Esophagus squamous epithelium (tissue), 5 donors: ENCODE measurements at regions not wholly inside any gene's neighbourhood (a gene's known extent, or its start where the extent isn't known, plus 50 kb on each side); places are given as distances from the start of the nearest gene placed in this dataset.

Source experiments
- DNase-seq: peaks from one replicate; lab custom pipeline; 2025; lab: John Stamatoyannopoulos, UW
- H3K27ac ChIP-seq, 4 donors: fragments of 200-600 bp; sonication (generic); one replicate each; pipeline ENCODE4 v1.5.1; 2016 to 2019; ENCODE audit warnings: mild to moderate bottlenecking in 1 of 4
- H3K27me3 ChIP-seq, 4 donors: fragments of 200-600 bp; sonication (generic); 1 replicate in 3 of 4; 2 replicates in 1 of 4; pipeline versions ENCODE4 v1.5.1 to v1.6.0; 2017 to 2021; ENCODE audit warnings: antibody characterized with exemption in 1 of 4
- H3K36me3 ChIP-seq, 3 donors: fragments of 200-600 bp; sonication (generic); one replicate each; pipeline ENCODE4 v1.5.1; 2016 to 2019
- H3K4me1 ChIP-seq, 3 donors: fragments of 200-600 bp; sonication (generic); one replicate each; pipeline ENCODE4 v1.5.1; 2017 to 2019
- H3K4me3 ChIP-seq, 4 donors: fragments of 200-600 bp; sonication (generic); 1 replicate in 3 of 4; 2 replicates in 1 of 4; pipeline ENCODE4 v1.5.1; 2016 to 2019; ENCODE audit warnings: mild to moderate bottlenecking in 2 of 4, moderate library complexity in 1 of 4
- H3K9me3 ChIP-seq, 3 donors: fragments of 200-600 bp; sonication (generic); one replicate each; pipeline ENCODE4 v1.5.1; 2016 to 2019
- CTCF ChIP-seq, 6 experiments: fragments of 450-650 bp in 4 of 6; fragments of 200-600 bp in 2 of 6; sonication (generic) in 2 of 6; IDR thresholded peaks; one replicate each; pipeline ENCODE4 v1.5.1; 2016 to 2019; ENCODE audit warnings: antibody characterized with exemption in 6 of 6, mild to moderate bottlenecking in 4 of 6, moderate library complexity in 4 of 6
- POLR2A ChIP-seq, 4 donors: fragments of 450-650 bp; IDR thresholded peaks; one replicate each; pipeline ENCODE4 v1.6.1; 2017; ENCODE audit warnings: antibody characterized with exemption in 4 of 4, mild to moderate bottlenecking in 4 of 4, moderate library complexity in 3 of 4
- WGBS, 2 donors: methylation state at CpG; one replicate each; pipeline ENCODE4 v1.1.5; 2018; 5-methylcytosine and 5-hydroxymethylcytosine counted together
- intact Hi-C: fragments of 100-400 bp; cut with DNase I; formaldehyde crosslinking; loops from one replicate; pipeline ENCODE4 v1.15.0; 2022
- donor health status: DM: yes; HTN: yes; CAD: no.

GRCh38 chr4:25981749-25982148 is 67.7 kb downstream of the SMIM20 start:
- DNase-seq = no peak
- no peaks in the 10 kb centered on the region for H3K9me3 ChIP-seq

GRCh38 chr4:25982962-25983361 is 68.9 kb downstream of the SMIM20 start:
- no peak overlapping the region for H3K4me3 ChIP-seq
- DNase-seq = no peak
- H3K27ac ChIP-seq = no peak overlapping the region
- TF ChIP-seq CTCF (IDR thresholded peaks at IDR 0.05) (no peak), POLR2A (IDR thresholded peaks at IDR 0.05) (no peak)
- H3K36me3 ChIP-seq = no peaks in the 10 kb centered on the region
- intact Hi-C loops = no loop called here
- H3K4me1 ChIP-seq = peaks cover 0 to 3% (median 2%) of the 10 kb centered on the region in 3 donors
- H3K27me3 ChIP-seq = peaks cover 0 to 10% (median 0%) of the 10 kb centered on the region in 4 donors
- no peaks in the 10 kb centered on the region for H3K9me3 ChIP-seq
- 84 to 91% methylated on average over 7 of the region's 7 CpGs for WGBS, 2 donors

More at GRCh38 chr4:25981749-25982148, 67.7 kb downstream of the SMIM20 start:
- TF ChIP-seq CTCF (IDR thresholded peaks at IDR 0.05) = no peak
- Histone ChIP-seq H3K4me1 (no peaks in the 10 kb centered on the region), H3K36me3 (no peaks in the 10 kb centered on the region), H3K4me3 (no peak overlapping the region), H3K27me3 (peaks cover 0 to 5% (median 0%) of the 10 kb centered on the region in 4 donors), H3K27ac (no peak overlapping the region)
- intact Hi-C loops = no loop called here
- WGBS, 2 donors = 69 to 86% methylated on average over 2 to 3 of the region's 3 CpGs

- DNase-seq = no peak
- no peaks in the 10 kb centered on the region for H3K9me3 ChIP-seq
- no peak overlapping the region for H3K4me3 ChIP-seq
- H3K36me3 ChIP-seq = no peaks in the 10 kb centered on the region
- H3K27me3 ChIP-seq = peaks cover 0 to 10% (median 0%) of the 10 kb centered on the region in 4 donors
- no peak for TF ChIP-seq POLR2A (IDR thresholded peaks at IDR 0.05)
- TF ChIP-seq CTCF (IDR thresholded peaks at IDR 0.05) = no peak
- H3K27ac ChIP-seq = no peak overlapping the region
- 73 to 83% methylated on average over 6 of the region's 6 CpGs for WGBS, 2 donors
- H3K4me1 ChIP-seq = peaks cover 0 to 9% (median 4%) of the 10 kb centered on the region in 3 donors
- intact Hi-C loops = no loop called here
Measured at GRCh38 chr4:25984266-25984665, 70.2 kb downstream of the SMIM20 start.

GRCh38 chr4:25984796-25985195 is 70.8 kb downstream of the SMIM20 start:
- no peak for TF ChIP-seq CTCF (IDR thresholded peaks at IDR 0.05)
- TF ChIP-seq POLR2A (IDR thresholded peaks at IDR 0.05) = no peak
- H3K9me3 ChIP-seq = no peaks in the 10 kb centered on the region
- intact Hi-C loops = no loop called here
- no peak overlapping the region for H3K4me3 ChIP-seq
- H3K27me3 ChIP-seq = peaks cover 0 to 10% (median 0%) of the 10 kb centered on the region in 4 donors
- no peak overlapping the region for H3K27ac ChIP-seq
- no peaks in the 10 kb centered on the region for H3K36me3 ChIP-seq
- no peak for DNase-seq
- WGBS, 2 donors = 88 to 89% methylated on average over 3 to 5 of the region's 5 CpGs
- peaks cover 0 to 9% (median 4%) of the 10 kb centered on the region in 3 donors for H3K4me1 ChIP-seq

GRCh38 chr4:25986807-25987206 is 72.8 kb downstream of the SMIM20 start:
- intact Hi-C loops = no loop called here
- H3K36me3 ChIP-seq = no peaks in the 10 kb centered on the region
- no peak overlapping the region for H3K27ac ChIP-seq
- H3K9me3 ChIP-seq = no peaks in the 10 kb centered on the region
- 91 to 95% methylated on average over 7 of the region's 7 CpGs for WGBS, 2 donors
- TF ChIP-seq CTCF (IDR thresholded peaks at IDR 0.05) (no peak), POLR2A (IDR thresholded peaks at IDR 0.05) (no peak)
- H3K4me1 ChIP-seq = peaks cover 0 to 9% (median 4%) of the 10 kb centered on the region in 3 donors
- no peak for DNase-seq
- H3K27me3 ChIP-seq = peaks cover 0 to 10% (median 0%) of the 10 kb centered on the region in 4 donors
- H3K4me3 ChIP-seq = no peak overlapping the region
